Activated CD4-positive, CD25-positive, alpha-beta regulatory T cell treated with anti-CD3 and anti-CD28 coated beads, Interleukin-2, amount 50 U/mL, for 24 hours (primary cell): ENCODE measurements at regions not wholly inside any gene's neighbourhood (a gene's known extent, or its start where the extent isn't known, plus 50 kb on each side); places are given as distances from the start of the nearest gene placed in this dataset.

ENCODE experiments used
- ATAC-seq, 2 donors: fragments of 150-1000 bp; cut with Tn5 transposase; one replicate each; pipeline ENCODE4 v1.10.0; 2021; ENCODE audit warnings: mild to moderate bottlenecking in 1 of 2, moderate library complexity in 1 of 2

- ATAC-seq = no peak
Measured at GRCh38 chr7:20267482-20267881, 50.3 kb upstream of the MACC1 start.

- no peak for ATAC-seq
Measured at GRCh38 chr7:20268824-20269223, 51.6 kb upstream of the MACC1 start.

GRCh38 chr7:20269726-20270125, 52.5 kb upstream of the MACC1 start:
- ATAC-seq = no peak

GRCh38 chr7:20270371-20270770, 53.2 kb upstream of the MACC1 start:
- ATAC-seq = no peak

- ATAC-seq = no peak
Measured at GRCh38 chr7:20270867-20271266, 53.7 kb upstream of the MACC1 start.

GRCh38 chr7:20275637-20276036, 55.1 kb upstream of the ITGB8 start:
- no peak for ATAC-seq

GRCh38 chr7:20276705-20277472, 53.8 kb upstream of the ITGB8 start:
- no peak for ATAC-seq

GRCh38 chr7:20279979-20280378, 50.7 kb upstream of the ITGB8 start:
- ATAC-seq = no peak

- ATAC-seq = peak; percentile 28 to 30
Measured at GRCh38 chr7:20280475-20281351, 50.0 kb upstream of the ITGB8 start.
